ENCODE measurements at regions not wholly inside any gene's neighbourhood (a gene's known extent, or its start where the extent isn't known, plus 50 kb on each side); places are given as distances from the start of the nearest gene placed in this dataset.

- no peak overlapping the region for H3K27ac Mint-ChIP-seq
- DNase-seq: no peak
- H3K4me3 Mint-ChIP-seq: no peak overlapping the region
- peaks cover 7% of the 10 kb centered on the region for H3K27me3 Mint-ChIP-seq (ENCODE audit: low read depth, poor library complexity)
- peaks cover 36% of the 10 kb centered on the region for H3K4me1 Mint-ChIP-seq
- TF ChIP-seq CTCF (IDR thresholded peaks at IDR 0.05): no peak
- H3K36me3 Mint-ChIP-seq (ENCODE audit: low read depth): no peaks in the 10 kb centered on the region
- H3K9me3 Mint-ChIP-seq: peaks cover 4% of the 10 kb centered on the region
These were observed 52.0 kb upstream of the TNFRSF19 start for GRCh38 chr13:23518231-23518630.

Data from nephron progenitor cell (in vitro differentiated cells).